ENCODE measurements at regions not wholly inside any gene's neighbourhood (a gene's known extent, or its start where the extent isn't known, plus 50 kb on each side); places are given as distances from the start of the nearest gene placed in this dataset.
"Not testable (repeated sequence)": the region's sequence is repeated elsewhere in the genome, so short reads cannot be mapped to it uniquely, and the experiment has no call there.

GRCh38 chr5:36739751-36740221 lies 133.4 kb downstream of the SLC1A3 start:
- ChIA-PET POLR2A (no interaction called here), CTCF (interaction anchor here (0.6 to 8.0 kb wide), 43 partner anchors 9 to 1453 kb away, joined by 3 to 95 read pairs (median 4); no protein-coding TSS in a partner anchor)
- TF ChIP-seq, protein P1, sequence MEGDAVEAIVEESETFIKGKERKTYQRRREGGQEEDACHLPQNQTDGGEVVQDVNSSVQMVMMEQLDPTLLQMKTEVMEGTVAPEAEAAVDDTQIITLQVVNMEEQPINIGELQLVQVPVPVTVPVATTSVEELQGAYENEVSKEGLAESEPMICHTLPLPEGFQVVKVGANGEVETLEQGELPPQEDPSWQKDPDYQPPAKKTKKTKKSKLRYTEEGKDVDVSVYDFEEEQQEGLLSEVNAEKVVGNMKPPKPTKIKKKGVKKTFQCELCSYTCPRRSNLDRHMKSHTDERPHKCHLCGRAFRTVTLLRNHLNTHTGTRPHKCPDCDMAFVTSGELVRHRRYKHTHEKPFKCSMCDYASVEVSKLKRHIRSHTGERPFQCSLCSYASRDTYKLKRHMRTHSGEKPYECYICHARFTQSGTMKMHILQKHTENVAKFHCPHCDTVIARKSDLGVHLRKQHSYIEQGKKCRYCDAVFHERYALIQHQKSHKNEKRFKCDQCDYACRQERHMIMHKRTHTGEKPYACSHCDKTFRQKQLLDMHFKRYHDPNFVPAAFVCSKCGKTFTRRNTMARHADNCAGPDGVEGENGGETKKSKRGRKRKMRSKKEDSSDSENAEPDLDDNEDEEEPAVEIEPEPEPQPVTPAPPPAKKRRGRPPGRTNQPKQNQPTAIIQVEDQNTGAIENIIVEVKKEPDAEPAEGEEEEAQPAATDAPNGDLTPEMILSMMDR (IDR thresholded peaks at IDR 0.05; ENCODE audit: control extremely low read depth, extremely low read depth, low read depth, missing control alignments) = peak; percentile 93
- DNase-seq (ENCODE audit: extremely low spot score) = peak; percentile 67

- DNase-seq (ENCODE audit: extremely low spot score) = no peak
- POLR2A ChIA-PET = no interaction called here
- TF ChIP-seq, protein P1 (IDR thresholded peaks at IDR 0.05; ENCODE audit: control extremely low read depth, extremely low read depth, low read depth, missing control alignments) = no peak
- CTCF ChIA-PET = interaction anchor here (0.6 to 8.0 kb wide), 40 partner anchors 10 to 1452 kb away, joined by 3 to 95 read pairs (median 5); no protein-coding TSS in a partner anchor
Measured at GRCh38 chr5:36740259-36740898, 134.0 kb downstream of the SLC1A3 start.

DNA sequence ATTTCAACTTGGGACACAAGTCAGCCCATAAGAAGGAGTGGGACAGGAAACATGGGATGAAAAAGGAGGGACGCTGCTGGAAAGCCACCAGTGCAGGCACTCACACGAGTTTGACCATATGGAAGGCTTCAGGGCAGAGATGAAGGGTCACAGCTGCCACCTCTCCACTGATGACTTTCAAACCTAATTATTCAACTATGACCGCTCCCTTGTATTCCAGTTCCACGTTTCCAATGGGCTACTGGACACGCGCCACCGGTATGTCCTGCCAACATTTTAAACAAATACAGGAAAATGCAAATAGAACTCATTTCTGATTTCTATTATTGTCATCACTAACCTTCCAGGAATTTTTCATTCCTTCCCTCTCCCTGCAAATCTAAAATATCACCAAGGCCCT lies 134.7 kb downstream of the SLC1A3 start:
- no peak for DNase-seq (ENCODE audit: extremely low spot score)
- ChIA-PET POLR2A (no interaction called here), CTCF (interaction anchor here (0.6 to 8.0 kb wide), 7 partner anchors 10 to 1451 kb away, joined by 3 to 95 read pairs (median 50); no protein-coding TSS in a partner anchor)
- TF ChIP-seq, protein P1 (IDR thresholded peaks at IDR 0.05; ENCODE audit: control extremely low read depth, extremely low read depth, low read depth, missing control alignments) = no peak

DNA sequence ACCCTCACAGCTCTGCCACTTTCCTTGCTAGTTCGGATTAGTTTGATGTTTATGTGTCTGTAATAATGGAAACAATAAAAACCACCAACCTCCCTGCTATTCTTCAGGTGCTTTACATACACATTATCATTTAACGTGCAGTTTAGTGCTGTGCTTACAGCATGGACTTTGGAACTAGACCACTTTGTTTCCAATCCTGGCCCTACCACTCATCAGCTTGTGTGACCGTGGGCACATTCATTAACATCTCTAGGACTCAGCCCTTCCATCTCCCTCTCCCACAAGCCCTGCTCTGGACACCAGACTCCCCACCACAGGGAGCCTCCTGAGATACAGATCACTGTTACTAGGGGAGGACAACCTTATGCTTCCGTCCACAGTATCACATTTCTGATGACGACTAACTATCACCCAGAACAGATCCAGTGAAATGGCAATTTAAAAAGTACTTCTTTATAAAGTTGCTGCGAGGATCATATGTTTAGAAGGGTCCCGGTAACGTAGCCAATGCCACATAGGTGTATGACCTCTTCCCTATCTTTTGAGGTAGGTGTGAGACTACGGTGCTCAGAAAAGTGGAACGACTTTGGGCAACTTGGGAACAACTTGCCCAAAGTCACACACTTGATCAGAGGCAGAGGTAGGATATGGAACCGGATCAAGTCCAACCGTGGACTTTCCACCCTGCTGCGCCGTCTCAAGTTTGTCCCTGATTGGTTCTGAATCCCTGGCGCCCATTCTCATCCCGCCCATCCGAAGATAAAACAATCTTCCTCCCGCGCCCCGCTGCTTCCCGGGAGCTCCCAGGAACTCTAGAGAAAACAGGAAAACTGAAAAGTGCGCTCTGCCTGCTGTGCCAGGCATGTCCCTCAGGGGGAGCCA lies 132.4 kb upstream of the NIPBL start:
- ChIA-PET CTCF (interaction anchor here (0.7 to 5.2 kb wide), 17 partner anchors 9 to 263 kb away, joined by 3 to 43 read pairs (median 4); partner anchors contain the start of gene NIPBL), POLR2A (no interaction called here)
- DNase-seq (ENCODE audit: extremely low spot score) = no peak
- TF ChIP-seq, protein P1 (IDR thresholded peaks at IDR 0.05; ENCODE audit: control extremely low read depth, extremely low read depth, low read depth, missing control alignments) = no peak

DNA sequence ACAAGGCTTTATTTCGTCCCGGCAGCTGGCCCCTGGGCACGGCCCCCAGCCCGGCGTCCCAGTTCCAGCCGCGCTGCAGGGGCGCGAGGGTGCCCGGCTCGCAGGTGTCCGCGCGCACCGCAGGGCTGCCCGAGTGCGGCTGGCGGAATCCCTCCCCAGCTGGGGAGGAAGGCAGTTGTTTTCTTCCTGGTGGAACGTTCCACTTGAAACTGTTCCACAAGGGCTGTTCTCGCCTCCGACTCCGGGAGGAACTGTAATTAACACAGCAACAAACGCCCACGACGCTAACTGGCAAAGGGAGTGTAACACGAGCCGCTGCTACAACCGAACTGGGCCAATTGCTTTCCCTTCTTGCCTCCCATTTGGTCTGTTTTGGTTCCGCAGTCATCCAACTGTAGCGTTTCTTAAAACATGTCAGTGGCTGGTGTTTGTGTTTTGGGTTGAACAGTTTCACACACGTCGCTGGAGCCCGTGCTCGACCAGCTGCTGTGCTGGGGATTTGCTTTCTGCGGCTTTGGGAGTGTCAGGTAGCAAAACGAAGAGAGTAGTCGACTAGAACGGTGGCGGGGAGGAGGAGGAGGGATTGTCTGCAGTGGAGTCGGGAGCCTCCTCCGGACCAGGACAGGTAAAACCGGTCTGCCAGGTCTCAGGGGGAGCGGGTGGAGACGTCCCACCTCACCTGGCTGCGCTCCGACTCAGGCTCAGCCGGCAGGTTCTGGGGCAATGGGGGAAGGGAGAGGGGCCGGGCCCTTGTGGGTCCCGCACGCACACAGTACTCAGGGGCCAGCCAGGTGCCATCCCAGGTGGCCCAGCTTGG lies 131.6 kb upstream of the NIPBL start:
- ChIA-PET POLR2A (no interaction called here), CTCF (interaction anchor here (0.7 to 5.2 kb wide), 18 partner anchors 8 to 495 kb away, joined by 3 to 43 read pairs (median 4); partner anchors contain the start of gene NIPBL)
- TF ChIP-seq, protein P1 (IDR thresholded peaks at IDR 0.05; ENCODE audit: control extremely low read depth, extremely low read depth, low read depth, missing control alignments) = peak; percentile 72
- DNase-seq (ENCODE audit: extremely low spot score) = peak; percentile 75

GRCh38 chr5:36747794-36748193 lies 128.8 kb upstream of the NIPBL start:
- CTCF ChIA-PET; DNase-seq (ENCODE audit: extremely low spot score): not testable (repeated sequence)

More at GRCh38 chr5:36747794-36748193, 128.8 kb upstream of the NIPBL start:
- POLR2A ChIA-PET = not testable (repeated sequence)
